GM19468 (cell line): ENCODE measurements at regions not wholly inside any gene's neighbourhood (a gene's known extent, or its start where the extent isn't known, plus 50 kb on each side); places are given as distances from the start of the nearest gene placed in this dataset.
"Not testable (repeated sequence)": the region's sequence is repeated elsewhere in the genome, so short reads cannot be mapped to it uniquely, and the experiment has no call there.

Source experiments
- ATAC-seq: cut with Tn5 transposase; IDR thresholded peaks from one replicate; pipeline ENCODE4 v1.9.1; 2021; ENCODE audit warnings: mild to moderate bottlenecking, moderate library complexity, moderate number of reproducible peaks; ENCODE audit not compliant: unreplicated experiment; ENCODE audit errors: extremely low read depth

DNA sequence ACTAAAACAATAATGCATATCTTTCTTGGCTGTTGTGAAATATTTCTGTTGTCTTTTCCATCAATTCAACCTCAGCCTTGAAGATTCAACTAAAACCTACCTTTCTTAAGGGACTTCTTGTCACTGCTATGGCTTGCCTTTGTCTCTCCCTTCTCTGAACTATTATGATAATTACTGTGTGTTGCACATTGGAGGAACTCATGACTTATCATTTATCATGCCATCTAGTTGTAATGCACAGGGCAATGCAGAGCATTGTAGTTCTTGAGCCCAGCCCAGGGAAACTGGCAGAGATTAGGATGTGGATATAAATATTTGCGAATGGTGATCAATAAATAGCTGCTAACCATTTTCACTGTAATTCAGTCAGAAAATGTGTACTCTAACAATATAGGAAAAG, 427.1 kb upstream of the FRG2C start:
- ATAC-seq: no peak

DNA sequence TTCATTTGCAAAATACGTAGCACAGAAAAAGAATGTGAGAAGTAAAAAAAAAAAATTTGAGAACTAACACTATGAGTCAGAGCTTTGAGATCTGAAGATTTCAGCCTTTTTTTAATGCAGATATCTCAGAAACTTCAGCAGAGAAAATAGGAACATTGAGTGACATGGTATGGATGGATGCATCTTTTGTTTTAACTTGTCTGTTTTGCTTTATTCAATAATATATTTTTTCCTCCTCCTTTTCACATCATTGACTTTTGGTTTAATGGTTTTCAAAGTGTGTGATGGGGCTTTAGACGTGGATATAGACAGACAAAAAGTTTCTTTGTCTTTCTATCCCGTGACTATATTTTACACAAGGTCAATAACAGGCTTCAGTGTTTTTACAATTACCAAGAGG, 426.7 kb upstream of the FRG2C start:
- ATAC-seq: no peak

DNA sequence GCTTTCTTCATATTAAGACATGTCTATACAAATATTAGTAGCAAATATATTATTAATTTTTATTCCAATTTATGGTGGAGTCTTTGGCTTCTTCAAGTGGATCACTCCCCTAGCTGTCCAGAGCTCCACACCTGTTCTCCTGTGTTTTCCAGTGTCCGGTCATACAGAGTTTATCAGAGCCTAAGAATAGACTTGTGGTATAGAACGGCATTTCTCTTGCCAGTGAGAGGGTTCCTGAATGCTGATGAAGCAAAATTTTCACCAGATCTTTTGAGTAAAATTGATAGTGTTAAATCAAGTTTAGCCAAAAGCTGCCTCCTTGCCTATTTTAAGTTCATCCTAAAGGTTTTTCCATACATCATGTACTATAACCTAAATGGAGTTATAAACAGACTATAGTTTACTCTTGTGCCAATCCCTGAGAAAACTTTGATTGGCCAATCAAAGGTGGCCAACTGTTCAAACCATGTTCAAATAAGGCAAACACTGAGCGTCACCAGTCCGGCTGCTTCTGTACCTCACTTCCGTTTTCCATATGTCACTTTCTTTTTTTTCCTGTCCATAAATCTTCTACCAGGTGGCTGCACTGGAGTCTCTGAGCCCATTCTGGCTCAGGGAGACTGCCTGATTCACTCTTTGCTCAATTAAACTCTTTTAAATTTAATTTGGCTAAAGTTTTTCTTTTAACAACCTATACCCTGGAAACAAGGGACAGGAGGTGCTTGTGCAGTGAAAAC, 422.7 kb upstream of the FRG2C start:
- ATAC-seq: not testable (repeated sequence)

DNA sequence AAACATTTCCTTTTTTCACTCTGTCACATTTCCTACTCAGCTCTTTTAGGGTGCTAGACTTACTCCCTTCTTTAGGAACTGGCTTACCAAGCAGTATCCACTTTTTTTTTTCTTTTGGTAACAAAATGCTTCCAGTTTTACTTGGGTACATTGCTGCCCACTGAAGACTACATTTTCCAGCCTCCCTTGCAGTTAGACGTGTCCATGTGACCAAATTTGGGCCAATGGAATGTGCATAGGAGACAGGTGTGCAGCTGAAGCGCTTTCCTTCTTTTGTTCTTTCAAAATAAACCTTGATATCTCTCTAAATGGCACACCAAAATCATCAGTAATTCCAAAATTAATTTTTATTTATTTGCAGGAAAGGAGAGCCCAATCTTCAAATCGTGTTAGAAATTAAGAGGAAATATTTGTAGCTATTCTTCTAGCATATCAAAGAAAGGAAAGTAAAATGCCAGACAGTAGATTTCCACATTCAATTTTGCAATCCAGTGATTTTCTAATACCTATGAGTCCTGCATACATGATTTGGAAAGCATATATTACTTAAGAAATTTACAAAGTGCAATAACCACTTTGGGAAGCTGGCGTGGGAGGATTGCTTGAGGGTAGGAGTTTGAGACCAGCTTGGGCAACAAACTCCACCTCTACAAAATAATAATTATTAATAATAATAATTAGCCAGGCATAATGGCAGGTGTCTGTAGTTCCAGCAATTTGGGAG, 422.0 kb upstream of the FRG2C start:
- no peak for ATAC-seq

DNA sequence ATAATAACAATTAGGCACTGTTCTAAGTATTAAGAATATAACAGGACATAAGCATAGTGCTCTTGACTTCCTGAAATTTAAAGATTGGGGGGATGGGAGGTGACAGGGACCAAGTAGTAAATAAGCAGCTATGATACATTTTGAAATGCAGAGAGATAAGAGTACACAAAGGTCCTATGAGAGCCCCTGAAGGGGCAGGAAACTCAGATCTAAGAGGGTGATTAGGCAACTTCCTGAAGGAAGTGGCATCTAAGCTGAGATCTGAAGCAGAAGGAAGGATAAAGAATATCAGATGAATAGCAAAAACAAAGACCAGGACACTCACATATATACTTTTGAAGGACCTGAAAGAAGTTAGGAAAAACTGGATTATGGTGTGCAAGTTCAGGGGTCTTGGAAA, 415.2 kb upstream of the FRG2C start:
- ATAC-seq: no peak

DNA sequence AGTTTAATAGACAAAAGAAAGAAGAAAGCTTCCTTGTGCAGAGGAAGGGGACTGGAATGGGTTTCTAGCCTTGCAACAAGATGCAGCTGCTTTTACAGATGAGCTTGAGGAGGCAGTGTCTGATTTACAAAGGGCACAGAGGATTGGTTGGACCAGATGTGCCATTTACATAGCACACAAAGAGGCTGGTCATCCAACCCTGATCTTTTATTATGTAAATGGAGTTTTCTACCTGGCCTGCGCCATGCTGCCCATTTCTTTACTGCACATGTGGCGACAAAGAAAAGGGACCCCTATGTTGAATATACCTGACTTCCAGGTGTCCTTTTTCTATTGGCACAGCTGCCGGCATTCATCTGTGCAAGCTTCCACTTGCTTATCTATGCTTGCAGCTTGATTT, 409.4 kb upstream of the FRG2C start:
- ATAC-seq: no peak

DNA sequence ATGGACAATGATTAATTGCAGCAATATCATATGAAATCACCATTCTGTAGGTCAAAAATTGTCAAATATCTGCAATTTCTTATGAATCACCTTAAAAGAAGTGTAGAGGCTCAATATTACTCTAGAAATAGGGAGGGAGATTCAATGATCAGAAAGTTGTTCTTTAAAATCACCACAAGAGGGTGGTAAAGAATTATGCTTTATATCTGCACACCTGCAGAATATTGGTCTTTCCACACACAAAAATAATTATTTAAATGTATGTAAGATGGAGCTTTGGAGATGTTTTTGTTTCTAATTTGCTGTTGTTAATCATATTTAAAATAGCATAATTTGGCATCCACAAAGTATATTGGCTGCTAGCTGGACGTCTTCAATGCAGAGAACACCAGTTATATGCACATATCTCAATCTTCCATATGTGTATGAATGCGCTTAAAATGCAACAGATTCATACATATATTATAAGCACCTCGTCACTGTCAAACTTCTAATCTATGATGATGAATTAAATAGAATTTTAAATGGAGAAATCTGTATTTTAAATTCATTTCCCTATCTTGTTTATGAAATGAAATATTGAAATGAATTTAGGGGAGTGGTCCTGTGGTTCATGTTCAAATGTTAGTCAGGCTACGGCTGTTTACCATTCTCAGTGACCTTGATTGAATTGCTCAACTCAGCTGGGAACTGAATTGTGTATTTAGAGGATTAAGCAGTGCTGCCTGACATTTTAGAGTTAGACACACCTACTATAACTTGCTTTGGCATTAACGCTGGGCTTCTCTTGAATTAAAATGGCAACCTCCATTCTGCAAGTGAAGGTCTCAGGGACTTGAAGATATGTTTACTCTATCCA, 405.1 kb upstream of the FRG2C start:
- ATAC-seq: not testable (repeated sequence)

DNA sequence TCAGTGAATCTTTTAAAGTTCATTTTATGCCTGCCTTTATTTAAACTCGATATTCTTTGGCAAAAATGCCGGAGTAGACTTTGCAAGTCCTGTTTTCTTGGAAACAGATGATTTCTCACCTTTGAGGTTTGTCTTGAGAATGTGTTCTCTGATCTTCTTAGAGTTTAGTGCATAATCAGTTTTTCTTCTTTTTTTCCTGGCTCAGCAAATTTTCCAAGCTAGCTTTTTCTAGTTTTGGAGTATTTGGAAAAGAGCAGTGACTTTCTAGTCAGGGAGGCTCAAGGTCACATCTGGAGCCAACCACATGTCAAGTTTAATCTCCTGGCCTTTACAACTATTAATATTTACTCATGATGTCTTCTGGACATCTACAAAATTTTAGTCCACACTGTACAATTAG, 403.2 kb upstream of the FRG2C start:
- ATAC-seq: not testable (repeated sequence)

DNA sequence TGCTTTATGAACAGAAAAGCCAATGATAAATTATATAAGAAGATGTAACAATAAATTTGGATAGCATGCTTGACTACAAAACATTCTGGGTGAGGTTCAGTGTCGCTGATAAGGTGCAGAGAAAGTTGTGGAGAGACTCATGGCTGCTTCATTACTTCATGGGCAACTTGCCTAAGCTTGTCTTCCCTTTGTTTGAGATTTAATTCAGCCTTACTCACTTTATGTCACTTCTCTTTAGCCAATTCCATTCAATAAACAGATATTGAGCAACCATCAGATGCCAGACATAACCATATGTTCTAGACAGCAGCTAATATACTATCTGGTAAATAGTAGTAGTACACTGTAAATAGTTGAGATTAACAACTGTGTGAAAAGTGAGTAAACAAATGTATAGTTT, 401.5 kb upstream of the FRG2C start:
- no peak for ATAC-seq

DNA sequence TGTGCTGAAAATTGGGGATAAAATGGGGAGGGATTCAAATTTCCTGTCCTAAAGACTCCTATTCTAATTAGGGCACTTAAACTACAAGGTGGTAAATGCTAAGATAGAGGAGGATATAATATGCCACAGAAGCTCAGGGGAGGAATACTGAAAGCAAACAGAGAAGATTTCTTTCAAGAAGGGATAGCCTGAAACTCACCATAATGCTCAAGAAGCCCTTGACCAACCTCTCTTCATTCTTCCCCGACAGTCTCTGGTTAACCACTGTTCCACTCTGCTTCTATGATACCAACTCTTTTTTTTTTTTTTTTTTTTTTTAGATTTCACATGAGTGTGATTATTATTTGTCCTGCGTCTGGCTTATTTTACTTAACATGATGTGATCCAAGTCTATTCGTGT, 398.2 kb upstream of the FRG2C start:
- ATAC-seq: no peak

DNA sequence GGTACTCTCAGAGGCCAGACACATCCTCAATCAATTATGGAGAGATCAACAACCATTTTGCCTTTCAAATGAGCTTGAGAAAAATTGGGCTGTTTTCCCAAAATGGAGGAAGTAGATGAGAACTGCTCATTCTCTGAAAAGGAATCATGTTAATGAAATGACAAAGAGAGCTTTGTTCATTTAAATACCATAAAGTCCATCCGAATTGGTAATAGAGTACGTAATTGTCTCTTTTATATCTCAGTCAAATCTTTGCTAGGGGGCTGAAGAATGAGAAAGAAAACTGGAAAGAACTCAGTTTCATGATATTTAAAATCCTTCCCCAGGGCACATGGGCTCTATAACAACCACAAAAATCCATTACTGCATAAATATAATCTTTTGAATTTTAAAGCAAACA, 395.6 kb upstream of the FRG2C start:
- ATAC-seq: not testable (repeated sequence)

DNA sequence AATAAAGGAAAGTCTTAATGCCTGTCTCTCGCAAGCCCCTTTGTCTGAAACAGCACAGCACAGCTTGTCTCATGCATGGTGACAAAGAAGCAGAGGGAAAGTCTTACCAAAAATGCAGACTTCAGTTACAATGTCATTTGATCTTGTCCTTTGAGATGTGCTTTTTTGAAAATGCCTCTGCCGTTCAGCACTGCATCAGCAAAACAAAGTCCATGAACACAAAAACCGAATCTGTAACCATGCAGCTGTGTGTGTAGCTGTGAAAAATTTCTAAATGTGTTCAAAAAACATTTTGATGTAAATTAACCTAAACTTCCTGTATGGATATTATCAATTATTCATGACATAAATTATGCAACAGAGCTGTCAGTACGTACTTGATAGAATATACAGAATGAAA, 391.9 kb upstream of the FRG2C start:
- not testable (repeated sequence) for ATAC-seq

DNA sequence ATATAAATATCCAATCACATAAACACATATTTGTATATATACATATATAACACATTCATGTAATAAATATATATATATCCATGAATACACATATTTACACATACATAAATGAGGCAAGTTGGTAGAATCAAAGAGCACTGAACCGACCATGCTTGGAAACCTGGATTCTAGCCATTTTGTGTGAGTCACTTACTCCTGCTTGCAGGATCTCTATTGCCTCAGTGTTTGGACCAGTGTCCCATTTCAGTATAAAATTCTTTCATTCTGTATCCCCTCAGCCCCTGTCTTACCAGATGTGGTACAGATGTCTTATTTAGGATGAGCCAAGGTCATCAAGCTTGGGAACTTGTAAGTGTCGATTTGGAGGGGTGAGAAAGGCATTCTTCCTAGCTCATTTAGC, 391.4 kb upstream of the FRG2C start:
- ATAC-seq: no peak

DNA sequence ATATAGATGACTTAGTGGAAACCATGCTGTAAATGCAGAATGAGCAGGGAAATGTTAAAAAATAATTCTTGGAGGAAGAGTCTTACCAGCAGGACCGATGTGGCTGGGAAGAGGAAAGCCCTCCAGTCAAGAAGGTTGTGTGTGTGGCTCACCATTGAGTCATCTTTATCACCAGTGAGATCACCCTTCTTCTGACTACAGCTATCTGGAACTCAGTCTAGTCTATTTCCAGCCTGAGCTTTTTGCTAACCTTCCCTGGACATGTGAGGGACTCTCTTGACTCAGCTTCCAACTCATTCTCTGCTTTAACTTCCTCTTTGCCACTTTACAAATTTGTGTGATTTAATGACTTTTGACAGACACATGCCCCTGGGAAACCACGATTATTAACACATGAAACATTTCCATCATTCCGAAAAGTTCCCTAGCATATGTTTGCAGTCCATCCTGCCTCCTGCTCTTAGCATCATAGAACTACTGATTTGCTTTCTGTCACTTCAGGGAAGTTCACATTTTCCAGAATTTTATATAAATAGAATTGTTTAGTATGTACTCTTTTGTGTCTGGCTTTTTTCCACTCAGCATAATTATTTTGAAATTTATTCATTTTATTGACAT, 378.5 kb upstream of the FRG2C start:
- ATAC-seq: not testable (repeated sequence)

DNA sequence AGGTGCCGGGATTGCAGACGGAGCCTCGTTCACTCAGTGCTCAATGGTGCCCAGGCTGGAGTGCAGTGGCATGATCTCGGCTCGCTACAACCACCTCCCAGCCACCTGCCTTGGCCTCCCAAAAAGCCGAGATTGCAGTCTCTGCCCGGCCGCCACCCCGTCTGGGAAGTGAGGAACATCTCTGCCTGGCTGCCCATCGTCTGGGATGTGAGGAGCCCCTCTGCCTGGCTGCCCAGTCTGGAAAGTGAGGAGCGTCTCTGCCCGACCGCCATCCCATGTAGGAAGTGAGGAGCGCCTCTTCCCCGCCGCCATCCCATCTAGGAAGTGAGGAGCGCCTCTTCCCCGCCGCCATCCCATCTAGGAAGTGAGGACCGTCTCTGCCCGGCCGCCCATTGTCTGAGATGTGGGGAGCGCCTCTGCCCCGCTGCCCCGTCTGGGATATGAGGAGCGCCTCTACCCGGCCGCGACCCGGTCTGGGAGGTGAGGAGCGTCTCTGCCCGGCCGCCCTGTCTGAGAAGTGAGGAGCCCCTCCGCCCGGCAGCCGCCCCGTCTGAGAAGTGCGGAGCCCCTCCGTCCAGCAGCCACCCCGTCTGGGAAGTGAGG, 375.1 kb upstream of the FRG2C start:
- ATAC-seq: not testable (repeated sequence)

DNA sequence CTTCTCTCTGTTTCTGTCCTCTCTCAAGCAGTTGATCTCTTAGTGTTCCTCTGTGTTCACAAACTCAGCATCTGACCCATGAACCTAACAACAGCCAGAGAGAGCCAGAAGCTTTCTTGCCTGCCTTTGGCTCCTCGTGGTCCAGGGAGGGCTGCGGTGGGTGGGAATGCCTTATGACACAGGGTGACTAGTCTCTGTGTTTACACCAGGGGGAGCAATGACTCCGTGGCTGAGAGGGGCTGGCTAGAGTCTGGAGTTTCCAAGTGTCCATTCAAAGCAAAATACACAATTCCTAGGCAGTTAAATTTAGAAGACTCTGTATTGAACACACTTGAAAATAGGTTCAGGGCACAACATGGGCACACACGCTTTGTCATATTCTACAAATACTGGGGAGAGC, 370.0 kb upstream of the FRG2C start:
- ATAC-seq: no peak

DNA sequence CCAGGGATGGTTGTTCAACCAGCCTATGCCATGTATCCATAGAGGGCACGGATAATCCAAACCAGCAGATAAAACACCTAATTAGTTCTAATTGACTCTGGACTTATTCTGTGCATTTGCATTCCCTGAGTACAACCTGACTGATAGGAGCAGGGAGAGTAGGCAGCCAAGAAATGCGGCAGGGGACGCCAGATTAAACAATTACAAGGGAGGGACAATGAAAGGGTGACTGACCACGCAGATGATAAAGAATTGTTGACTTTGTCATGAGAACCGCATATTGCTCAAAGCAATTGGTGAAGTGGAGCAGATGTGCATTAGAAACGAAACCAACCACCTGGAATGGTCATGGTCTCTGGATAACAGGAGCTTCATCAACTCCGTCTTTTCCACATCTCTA, 369.1 kb upstream of the FRG2C start:
- no peak for ATAC-seq

DNA sequence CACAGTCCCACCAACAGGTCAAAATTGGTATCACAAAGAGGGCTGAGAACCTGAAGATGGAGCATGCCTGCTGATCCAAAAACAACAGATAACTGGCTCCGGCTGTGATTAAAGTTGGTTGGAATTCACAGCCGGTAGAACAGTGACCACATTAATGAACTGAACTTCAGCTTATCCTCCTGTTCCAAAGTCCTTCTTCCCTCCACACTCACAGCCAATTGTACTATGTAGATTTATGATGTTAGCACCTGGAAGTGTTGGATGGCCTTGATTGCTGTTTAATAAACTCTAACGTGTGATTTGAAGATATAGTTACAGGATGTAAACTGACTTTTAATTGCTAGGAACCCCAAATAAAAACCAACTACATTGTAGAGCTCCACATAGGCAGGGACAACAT, 367.3 kb upstream of the FRG2C start:
- ATAC-seq: no peak

DNA sequence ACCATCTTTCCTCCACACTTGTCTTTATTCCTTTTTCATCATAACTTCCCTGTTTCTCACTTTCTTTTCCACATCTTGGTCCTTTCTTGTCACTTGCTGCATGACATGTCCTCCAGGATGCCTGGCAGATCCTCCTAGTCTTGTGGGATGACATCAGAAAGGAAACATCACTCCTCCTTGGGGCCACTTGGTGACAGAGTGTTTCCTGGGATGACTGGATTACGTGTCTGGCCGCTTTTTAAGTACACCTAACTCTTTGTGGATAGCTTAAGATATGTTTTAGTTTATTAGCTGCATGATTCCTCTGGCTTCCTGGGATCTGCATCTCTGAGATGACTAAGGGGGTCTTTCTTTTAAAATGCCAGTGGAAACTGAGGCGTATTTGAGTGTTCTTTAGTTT, 363.5 kb upstream of the FRG2C start:
- no peak for ATAC-seq

DNA sequence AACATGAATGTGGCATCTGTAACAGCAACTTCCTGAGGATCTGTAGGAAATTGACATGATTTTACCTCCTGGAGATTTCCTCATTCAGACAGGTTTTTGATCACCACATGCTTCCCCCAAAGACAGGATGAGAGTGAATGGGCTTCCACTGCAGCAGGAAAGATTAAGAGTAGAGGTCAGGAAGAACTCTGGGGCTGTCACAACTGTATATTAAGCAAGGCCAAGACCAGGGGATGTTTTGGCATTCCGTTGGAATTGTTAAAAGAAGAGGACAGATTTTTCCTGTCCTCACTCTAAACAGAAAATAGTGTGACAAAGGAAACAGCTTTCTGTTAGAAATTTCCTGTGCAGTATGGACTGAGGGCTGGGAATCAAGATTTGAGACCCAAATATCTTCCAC, 363.1 kb upstream of the FRG2C start:
- ATAC-seq: not testable (repeated sequence)
